Spinal cord (tissue), 9 donors: ENCODE measurements at regions not wholly inside any gene's neighbourhood (a gene's known extent, or its start where the extent isn't known, plus 50 kb on each side); places are given as distances from the start of the nearest gene placed in this dataset.

Source experiments
- DNase-seq, 6 donors: peaks; one replicate each; pipeline versions ENCODE4 v3.0.0 to v3.0.0-alpha.2; 2013 to 2015; ENCODE audit warnings: low spot score in 6 of 6, low read depth in 4 of 6
- H3K27ac ChIP-seq: one replicate; pipeline ENCODE4 v1.5.1; 2013; ENCODE audit warnings: low read depth, low read length, control low read depth
- H3K27me3 ChIP-seq: one replicate; pipeline ENCODE4 v1.6.1; 2013; ENCODE audit warnings: low read length; ENCODE audit not compliant: control insufficient read depth, insufficient read depth
- H3K36me3 ChIP-seq: one replicate; pipeline ENCODE4 v1.6.1; 2013; ENCODE audit warnings: low read length; ENCODE audit not compliant: control insufficient read depth, insufficient read depth
- H3K4me1 ChIP-seq: one replicate; pipeline ENCODE4 v1.6.1; 2013; ENCODE audit warnings: low read length; ENCODE audit not compliant: control insufficient read depth, insufficient read depth
- H3K4me3 ChIP-seq: one replicate; pipeline ENCODE4 v1.5.1; 2013; ENCODE audit warnings: low read depth, low read length, control low read depth
- H3K9me3 ChIP-seq: one replicate; pipeline ENCODE4 v1.6.1; 2013; ENCODE audit warnings: low read length; ENCODE audit not compliant: control insufficient read depth, insufficient read depth
- WGBS: methylation state at CpG from one replicate; pipeline ENCODE4 v1.1.5; 2013; ENCODE audit warnings: missing lambda C conversion rate; ENCODE audit not compliant: insufficient coverage; 5-methylcytosine and 5-hydroxymethylcytosine counted together
- donor health status: healthy.

DNA sequence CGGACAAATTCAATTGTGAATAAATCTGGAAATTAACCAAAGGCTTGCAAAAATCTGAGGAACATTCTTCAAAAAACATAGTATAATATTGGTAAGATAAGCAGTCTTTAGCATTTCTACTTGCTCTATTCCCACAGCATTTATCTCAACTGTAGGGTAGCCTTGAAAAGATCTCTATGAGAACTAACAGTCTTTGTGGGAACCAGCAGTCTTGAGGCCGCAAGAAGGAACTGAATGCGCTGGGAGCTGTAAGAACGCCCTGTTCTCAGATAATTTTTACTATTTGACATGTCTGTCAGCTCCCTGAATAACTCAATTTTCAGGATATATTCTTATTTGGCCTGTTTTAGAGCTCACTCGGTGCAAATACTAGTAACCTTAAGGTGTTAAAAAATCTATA is 519.3 kb upstream of the CXorf51A start:
- no peaks in the 10 kb centered on the region for H3K9me3 ChIP-seq
- H3K4me3 ChIP-seq = no peak overlapping the region
- no peaks in the 10 kb centered on the region for H3K36me3 ChIP-seq
- no peak overlapping the region for H3K27ac ChIP-seq
- no peak for DNase-seq
- H3K27me3 ChIP-seq = no peaks in the 10 kb centered on the region
- 83% methylated on average over 3 of the region's 5 CpGs for WGBS
- no peaks in the 10 kb centered on the region for H3K4me1 ChIP-seq

DNA sequence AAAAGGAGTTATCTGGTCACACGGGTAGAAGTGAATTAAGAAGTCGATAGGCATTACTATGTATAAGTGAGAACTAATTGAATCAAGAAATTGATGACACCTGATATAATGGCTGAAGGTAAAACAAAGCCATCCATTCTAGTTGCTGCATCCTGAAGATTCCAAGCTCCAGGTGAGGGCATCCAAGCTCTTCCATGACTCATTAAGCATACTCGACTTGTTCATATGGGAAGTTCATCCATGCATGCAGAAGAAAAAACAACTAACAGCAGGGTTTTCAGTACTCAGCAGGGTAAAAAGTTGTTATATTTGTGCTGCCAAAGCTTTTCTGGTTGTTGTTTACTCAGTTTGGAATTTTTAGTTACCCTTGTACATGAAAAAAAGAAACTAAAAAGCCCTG is 508.0 kb upstream of the CXorf51A start:
- H3K4me1 ChIP-seq = no peaks in the 10 kb centered on the region
- H3K27ac ChIP-seq = no peak overlapping the region
- no peak overlapping the region for H3K4me3 ChIP-seq
- no CpG with 5 or more reads among the region's 3 CpGs for WGBS
- DNase-seq = no peak
- H3K27me3 ChIP-seq = no peaks in the 10 kb centered on the region
- no peaks in the 10 kb centered on the region for H3K36me3 ChIP-seq
- no peaks in the 10 kb centered on the region for H3K9me3 ChIP-seq

DNA sequence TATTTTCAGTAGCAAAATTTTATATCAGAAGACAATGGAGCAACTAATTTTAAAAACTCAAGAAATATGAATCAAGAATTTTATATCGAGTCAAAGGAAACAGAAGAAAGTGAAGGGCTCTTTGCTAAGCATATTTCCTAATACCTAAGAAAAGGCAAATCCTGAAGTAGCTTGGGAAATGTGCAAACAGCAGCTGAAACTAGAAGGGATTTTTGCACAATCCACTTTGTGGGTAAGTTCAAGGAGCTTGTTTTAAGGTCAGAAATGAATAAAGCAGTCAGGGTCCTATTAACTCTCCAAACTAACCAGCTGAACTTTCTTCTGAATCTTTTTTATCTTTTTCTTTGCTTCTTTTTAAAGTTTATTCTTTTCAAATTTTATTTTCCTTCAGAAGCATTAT is 500.9 kb upstream of the CXorf51A start:
- H3K27me3 ChIP-seq = no peaks in the 10 kb centered on the region
- DNase-seq = no peak
- no peaks in the 10 kb centered on the region for H3K4me1 ChIP-seq
- H3K27ac ChIP-seq = no peak overlapping the region
- no peaks in the 10 kb centered on the region for H3K36me3 ChIP-seq
- WGBS = no CpG with 5 or more reads among the region's 1 CpG
- no peaks in the 10 kb centered on the region for H3K9me3 ChIP-seq
- H3K4me3 ChIP-seq = no peak overlapping the region
